ENCODE measurements at regions not wholly inside any gene's neighbourhood (a gene's known extent, or its start where the extent isn't known, plus 50 kb on each side); places are given as distances from the start of the nearest gene placed in this dataset.
A peak's percentile ranks its signal among the peaks of the same experiment; 100 is the strongest.

DNA sequence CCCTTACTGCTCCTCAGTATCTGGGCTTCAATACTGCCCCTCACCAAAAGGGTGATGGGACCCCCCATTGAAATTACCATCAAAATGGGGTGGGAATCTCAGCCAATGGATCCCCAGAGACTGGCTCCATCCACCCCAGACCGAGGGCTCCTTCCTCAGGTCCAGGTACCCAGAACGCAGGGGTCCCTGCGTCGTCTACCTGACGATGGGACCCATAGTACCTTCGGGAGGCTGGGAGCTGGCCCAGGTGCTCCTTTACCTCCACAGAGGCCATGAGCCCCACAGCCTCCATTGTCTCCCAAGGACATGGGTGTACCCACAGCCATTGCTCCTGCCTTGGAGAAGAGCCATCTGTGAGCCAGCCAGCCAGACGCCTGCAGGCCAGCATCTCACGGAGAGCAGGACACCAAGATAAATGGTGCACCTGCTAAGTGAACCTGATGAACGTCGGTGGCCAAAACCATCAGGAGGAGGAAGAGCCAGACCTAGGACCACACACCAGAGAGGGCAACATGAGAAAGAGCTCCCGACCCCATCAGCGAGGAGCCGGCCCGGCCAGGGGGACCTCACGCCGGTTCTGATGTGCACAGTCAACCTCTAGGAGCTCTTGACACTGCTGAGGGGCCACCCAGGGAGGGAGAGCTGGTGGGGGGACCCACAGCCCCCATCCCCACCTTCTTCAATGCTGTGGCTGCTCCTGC, 156.8 kb upstream of the SOX1 start:
- DNase-seq (ENCODE audit: low read depth, low spot score): no peak

DNA sequence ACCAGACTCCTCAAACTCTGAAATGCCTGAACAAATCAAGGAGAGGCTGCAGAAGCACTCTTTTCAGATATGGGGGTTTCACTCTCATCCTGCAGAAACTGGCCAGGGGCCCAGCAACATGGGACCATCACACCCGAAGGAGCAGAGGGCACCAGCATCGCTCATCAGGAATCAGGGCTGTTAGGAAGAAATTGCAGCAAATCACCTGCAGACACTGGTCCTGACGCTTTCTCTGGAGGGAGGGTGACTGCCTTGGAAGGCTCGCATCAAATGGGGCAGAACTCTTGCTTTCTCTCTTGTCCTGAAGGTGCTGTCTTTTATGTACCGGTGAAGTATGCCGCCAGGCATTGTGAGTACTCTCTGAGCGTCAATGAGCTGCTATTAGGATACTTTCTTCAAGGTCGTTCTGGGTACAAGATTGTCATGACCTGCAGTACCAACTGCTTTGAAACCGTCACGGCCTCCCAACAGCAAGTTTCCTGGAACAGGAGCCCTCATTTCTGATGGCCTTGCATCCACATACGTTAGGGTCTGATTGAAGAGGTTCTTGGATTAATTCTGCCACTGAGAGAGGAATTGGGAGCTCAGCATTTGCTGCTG, 155.7 kb upstream of the SOX1 start:
- no peak for DNase-seq (ENCODE audit: low read depth, low spot score)

DNA sequence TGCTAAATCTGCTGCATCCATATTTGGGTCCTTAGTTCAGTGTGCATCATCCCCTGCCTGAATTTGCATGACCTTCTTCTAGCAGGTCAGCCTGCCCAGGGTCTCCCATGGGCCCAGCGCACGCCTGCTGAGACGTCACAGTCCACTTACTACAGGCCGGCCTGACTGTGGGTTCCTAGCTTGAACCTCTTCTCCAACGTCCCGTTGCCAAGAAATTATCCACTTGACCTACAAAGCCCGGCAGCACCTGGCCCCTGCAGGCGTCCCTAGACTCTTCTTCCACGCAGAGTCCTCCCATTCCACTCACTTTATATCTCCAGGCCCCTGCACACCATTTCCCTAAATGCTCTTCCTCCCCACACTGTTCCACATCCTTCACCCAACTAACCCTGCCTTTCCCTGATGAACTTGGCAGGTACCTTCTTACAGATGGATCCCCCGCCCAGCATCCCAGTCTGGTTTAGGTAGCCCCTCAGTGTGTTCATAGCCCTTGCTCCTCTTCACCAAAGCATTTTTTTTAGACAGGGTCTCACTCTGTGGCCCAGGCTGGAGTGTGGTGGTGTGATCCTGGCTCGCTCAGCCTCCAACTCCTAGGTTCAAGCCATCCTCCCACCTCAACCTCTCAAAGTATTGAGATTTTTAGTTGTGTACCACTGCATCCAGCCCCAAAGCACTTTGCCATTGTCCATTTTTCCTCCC, 155.0 kb upstream of the SOX1 start:
- DNase-seq (ENCODE audit: low read depth, low spot score): no peak

DNA sequence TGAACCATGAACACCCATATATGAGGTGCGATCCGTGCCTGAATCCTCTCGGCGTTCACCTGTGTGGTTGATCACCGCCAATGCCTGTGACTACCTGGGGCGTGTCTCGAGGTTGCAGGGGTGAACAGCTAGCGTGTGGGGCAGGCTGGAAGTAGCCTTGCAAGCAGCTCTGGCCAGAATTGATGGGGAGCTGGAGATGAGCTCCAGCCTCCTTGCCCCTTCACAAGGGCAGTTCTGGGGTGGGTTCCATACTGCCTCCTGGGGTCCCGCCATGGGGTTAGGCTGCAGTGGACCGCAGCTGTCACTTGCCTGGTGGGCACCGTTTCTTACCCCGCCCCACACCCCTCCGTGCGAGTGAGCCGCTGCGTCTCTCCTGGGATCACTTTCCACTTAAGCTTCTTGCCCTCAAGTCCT, 154.5 kb upstream of the SOX1 start:
- DNase-seq (ENCODE audit: low read depth, low spot score): no peak

DNA sequence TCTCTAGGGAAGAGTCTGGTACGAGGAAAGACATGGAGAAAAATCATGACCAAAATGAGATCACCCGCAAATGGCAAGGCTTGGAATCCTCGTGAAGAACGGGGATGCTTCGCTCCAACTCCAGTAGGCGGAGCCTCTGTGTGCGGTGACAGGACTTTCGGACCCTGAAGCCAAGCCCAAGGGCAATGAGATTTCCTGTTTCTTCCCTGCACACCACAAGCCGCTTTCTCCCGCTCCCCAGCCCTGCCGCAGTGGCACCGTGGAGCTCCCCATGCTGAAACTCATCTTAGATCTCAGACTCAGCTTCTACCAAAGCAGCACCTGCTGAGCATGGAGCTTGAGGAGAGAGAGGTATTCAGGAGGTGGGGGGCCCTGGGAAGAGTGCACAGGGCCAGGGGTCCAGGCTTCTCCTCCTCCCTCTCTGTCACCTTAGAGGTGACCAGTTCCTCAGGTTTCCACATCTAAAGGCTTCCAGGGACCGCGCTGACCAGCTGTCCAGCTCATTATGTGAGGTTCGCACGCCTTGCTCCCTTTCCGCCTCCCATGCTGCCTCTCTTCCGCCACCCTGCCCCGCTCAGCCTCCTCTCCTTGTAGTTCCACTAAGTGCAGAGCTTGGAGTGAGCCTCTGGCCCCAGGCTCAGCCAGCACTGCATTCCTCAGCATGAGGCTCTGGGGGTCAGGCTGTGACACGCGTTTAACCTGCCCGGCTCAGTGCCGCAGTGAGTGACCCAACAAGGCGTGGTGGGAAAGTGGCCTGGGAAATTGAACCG, 153.8 kb upstream of the SOX1 start:
- peak; percentile 88 for DNase-seq (ENCODE audit: low read depth, low spot score)

DNA sequence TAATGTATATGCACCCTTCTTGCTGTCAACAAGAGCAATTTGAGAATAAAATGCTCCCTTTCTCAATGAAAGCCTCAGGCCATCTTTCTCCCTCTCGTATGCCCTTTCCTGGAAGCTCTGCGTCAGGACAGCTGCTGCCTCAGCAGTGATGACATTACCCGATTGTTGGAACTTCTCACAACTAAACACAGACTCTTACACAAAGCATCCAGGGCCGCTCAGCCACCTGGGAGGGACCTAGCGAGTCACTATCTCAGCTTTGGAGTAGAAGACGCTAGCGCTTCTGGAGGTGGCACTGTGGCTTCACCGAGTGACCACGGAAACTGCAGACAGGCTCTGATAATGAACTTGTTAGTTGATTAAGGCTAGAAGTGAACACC, 153.2 kb upstream of the SOX1 start:
- no peak for DNase-seq (ENCODE audit: low read depth, low spot score)

DNA sequence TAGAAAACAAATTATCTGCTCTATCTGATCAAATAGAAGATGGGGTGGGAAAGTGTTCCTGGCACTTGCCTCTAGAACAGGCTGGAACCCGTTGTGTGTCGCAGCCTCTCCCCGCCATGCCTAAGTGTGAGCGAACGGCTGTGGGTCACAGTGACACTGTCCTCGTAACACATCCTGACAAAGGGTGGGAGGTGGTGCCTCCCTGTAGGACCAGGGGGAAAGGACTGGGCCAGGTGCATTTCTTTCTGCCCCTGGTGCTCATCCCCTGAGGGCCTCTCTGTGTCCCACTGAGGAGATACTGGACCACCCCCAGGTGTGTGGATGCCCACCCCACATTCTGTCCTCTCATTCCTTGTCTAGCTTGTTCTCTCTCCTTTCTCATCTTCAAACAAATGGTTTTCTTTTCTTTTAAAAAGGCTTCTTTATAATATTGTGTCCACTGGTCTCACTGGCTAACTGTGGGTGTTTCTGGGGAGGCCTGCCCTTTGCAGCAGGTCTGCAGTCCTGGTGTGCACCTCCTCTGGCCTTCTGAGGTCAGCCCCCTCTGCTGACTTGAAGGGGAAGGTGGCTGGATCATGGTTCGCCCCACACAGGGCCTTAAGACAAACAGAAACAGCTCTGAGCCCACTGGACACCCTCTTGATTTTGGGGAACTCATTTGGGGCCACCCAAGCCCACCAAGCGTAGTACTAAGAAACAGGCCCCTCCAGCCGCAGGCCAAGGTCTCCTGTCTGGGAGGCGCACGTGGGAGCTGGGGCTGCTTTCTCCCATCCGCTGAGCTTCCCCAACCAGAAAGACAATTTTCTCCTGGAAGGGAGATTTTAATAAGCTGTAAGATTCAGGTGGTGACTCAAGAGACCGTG, 152.5 kb upstream of the SOX1 start:
- no peak for DNase-seq (ENCODE audit: low read depth, low spot score)

DNA sequence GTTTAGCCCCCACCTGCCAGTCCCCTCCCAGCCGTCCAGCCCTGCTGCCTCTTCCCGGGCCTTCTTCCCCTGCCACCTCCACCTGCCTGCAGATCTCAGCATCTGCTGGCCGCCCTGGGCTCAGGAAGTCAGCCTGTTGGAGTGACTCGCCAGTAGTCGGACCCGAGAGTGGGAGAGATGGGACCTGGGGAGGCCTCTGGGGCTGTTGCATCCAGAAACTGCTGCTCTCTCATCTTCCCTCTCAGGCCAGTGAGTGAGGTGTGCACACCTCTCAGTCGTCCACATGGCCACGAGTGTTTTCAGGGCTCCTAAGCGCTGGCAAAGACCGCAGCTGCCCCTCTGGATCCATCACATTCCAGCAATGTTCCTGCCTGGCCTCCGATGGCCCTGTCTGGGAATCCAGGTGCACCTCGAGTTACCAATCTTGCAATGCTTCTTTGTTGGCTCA, 151.8 kb upstream of the SOX1 start:
- no peak for DNase-seq (ENCODE audit: low read depth, low spot score)

DNA sequence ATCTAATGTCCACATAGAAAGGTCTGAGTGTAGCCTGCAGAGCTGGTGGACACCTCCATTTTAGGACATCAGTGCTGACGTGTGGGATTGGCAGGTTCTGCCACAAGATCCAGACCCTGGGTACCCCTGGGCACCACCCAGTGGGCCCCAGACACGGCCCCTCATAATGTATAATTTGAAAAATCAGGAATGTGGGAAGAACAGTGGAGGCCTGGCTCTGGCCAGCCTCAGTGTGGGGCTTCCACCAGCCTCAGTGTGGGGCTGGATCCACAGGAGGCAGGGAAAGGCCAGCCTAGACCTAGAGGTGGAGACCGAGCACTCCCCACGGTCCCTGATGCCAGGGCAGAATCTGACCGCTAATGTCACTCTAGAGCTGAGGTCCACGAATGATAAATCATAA, 150.7 kb upstream of the SOX1 start:
- no peak for DNase-seq (ENCODE audit: low read depth, low spot score)

DNA sequence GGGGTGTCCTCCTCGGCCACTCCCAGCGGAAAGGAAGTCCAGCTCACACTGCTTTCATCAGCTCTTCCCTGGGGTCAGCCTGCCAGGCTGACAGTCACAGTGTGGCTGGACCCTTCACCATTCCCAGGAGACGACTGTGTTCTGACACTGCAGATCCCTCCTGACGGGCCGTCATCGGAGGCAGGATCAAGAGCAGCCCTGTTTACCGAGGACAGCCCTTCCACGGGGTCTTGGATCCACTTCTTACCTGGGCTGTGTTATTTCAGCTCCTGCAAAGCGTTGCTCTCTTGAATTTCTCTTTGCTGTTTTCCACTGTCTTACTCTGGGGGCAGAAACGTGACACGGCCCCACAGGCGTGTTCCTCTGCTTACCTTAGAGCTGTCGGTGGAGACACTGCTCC, 149.9 kb upstream of the SOX1 start:
- no peak for DNase-seq (ENCODE audit: low read depth, low spot score)

DNA sequence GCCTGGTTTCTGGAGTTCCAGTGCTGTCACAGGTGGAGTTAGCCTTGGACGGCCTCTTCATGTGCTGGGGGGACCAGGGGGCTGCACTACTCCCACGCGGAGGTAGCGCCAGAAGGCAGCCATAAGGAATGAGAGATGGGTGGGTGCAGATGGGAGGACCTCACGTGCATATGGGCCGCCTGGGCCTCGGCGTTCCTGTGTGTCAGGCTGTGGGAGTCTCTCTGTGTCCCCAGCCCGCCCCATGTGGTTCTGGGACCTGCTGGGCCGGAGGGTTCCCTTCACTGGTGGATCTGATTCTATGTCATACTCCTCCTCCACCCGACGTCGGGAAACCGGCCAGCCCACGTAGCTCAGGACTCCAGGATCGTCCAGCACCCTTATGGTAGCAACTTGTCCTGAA, 149.0 kb upstream of the SOX1 start:
- DNase-seq (ENCODE audit: low read depth, low spot score): no peak

DNA sequence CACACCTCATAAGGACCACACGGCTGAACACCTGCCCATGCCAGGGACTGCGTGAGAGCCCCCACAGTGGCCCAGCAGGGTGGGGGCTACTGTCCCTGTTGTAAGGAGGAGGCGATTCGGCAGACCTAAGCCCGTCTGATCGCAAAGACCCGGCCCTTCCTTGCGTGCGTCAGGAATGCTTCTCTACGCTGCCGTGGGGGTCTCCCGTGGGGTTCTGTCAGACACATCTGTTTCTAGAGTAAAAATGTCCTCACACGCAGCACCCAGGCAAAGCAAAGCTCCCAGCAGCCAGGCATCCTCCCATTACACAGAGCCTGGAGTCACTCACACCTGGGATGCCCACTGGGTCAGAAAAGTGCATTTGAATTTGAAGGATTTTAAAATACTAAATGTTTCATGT, 147.7 kb upstream of the SOX1 start:
- no peak for DNase-seq (ENCODE audit: low read depth, low spot score)

DNA sequence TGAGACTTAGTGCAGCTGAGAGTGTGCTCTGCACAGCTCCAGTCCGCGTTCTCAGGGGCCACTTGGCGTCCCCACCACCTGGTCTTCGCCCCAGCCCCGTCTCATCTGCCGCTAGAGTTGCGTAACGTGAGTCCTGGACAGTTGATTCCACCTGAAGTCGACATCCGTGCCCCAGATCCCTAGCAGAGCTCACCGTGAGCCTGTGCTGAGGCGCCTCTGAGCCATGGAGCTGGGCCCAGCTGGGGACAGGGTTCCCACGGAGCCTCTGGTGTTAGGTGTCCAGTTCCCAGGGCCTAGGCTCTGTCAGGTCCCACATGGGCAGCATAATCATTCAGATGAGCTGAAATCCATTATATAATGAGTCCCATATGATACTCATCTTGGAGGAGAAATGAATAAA, 147.1 kb upstream of the SOX1 start:
- no peak for DNase-seq (ENCODE audit: low read depth, low spot score)

DNA sequence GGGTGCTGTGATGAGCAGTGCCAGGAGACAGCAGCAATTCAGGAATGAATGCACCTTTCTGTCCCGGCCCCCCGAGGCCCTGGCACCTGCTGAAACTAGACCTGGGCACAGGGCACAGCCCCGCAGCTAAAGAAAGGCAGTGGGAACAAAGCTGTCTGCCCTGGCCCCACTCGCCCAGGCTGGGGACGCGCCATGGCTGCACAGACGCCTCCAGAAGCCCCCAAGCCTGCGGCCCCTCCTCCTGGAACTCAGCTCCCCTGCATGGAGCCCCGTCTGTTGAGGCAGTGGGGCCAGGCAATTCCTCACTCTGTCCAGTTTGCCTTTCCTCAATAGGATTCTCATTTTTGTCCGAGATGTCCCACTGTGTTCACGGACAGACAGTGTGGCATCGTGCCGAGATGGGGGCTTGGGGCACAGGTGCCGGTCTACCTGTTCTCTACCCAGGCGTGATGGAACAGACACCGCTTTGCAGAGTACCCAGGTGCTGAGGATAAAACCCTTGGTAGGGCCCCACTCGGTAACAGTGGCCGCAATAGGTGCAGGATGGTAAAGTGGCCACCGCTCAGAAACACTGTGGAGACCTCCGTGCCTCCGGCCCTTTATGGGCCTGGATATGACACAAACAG, 146.5 kb upstream of the SOX1 start:
- no peak for DNase-seq (ENCODE audit: low read depth, low spot score)

DNA sequence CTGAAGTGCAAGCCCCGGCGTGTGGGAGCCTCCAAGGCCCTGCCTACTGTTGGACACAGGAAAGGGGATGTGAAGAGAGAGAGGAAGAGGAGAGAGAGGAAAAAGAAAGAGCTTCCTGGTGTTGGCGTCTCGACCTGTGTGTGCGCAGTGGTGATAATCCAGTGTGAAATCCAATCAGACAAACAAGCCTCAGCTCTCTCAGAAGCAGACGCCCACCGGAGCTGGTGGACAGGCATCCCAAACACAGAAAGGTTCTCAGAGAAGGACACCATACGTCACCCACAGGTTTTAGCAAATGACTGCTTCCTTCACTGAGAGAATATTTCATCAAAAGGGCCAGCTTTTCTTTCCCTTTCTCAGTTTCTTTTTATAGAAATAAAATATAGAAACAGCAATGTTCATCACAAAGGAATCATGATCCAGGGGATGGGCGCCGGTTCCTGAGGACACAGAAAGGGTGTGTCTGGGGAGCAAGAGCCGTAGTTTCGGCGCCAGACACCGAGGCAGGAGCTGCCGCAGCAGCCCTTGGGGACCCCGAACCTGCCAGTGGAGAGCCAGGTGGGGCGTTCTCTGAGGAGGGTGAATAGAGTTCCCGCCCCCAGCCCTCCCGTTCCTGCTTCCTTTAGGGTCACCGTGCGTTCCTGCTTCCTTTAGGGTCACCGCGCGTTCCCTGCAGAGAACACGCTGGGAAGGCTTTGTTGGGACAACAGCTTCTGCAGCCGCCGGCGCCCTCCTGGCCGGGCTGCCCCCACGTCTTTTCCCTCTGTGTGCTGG, 145.8 kb upstream of the SOX1 start:
- DNase-seq (ENCODE audit: low read depth, low spot score): no peak

DNA sequence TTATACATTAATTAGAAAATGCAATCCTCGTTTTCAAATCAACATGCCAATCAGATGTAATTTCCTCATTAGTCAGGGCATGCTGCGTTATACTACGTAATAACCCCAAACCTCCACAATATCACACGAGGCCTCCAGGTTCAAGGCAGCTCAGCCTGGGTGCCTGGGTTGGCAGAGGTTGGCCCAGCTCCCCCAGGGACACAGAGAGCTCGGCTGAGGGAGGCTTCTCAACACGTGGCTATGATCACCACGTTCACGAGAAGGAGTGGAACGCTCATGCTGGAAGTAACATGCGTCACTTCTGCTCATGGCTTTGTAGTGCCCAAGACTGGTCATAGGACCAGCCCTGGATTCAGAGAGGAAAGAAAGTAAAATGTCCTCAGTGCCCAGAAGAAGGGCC, 144.9 kb upstream of the SOX1 start:
- DNase-seq (ENCODE audit: low read depth, low spot score): no peak

DNA sequence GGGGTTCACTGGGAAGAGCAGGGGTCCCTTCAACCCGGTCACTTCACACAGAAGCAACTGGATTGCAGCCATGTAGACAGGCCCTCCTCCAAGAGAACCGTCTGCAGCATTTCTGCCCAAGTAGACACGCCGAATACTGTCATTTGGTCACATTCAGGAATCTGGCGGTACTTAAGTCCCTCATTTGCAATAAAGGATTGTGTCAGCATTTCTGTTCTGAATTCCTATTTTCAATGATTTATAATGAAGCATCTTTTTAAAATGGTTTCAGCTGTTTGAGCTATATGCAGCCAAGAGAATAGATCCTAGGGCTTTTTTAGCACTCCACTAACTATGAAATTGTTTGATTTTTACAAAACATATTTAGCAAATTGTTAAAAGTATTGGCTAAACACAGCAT, 143.5 kb upstream of the SOX1 start:
- no peak for DNase-seq (ENCODE audit: low read depth, low spot score)

DNA sequence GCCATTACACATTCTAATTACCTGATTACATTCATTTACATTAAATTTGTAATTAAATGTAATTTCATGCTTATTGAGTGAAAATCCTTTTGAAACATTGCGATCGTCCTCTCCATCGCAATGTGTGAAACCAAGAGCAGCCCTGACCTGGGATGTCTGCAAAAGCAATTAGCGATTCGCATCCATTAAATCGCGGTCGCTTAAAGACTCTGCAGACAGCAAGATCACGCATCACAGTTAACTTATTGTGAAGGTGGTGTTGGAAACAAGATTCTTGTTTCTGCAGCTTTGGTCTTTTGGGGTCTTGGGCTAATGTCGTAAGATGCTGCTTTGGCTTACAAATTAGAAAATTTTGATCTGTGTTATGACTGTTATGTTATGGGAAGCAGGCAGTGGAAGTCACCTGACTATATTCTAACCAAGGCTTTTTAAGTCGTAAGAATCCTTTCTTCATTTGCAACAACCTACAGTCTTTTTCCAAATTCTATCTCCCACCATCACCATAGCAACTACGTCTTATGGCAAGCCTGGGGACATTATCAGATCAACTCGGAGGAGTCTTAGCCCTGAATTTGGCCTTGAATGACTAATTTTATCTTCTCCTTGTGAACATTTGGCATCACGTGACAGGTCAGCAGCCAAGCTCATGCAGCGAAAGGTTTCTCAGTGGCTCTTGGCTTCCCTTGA, 142.8 kb upstream of the SOX1 start:
- no peak for DNase-seq (ENCODE audit: low read depth, low spot score)

DNA sequence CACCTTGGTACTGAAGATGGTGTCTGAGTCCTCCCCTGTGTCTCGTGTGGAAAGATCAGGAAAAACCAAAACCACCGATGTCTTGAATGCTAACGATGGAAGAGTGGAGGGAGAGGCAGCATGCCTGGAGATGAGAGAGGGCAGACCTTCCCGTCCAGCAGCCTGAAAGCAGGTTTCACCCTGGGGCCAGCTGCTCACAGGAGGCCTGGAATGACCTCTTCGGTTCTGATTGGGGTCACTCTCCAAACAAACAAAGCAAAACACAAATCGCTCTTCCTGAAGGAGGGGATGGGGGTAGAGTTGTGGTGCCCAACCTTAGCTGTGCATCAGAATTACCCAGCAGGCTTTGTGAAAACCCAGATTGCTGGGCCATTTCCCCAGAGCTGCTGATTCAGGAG, 142.3 kb upstream of the SOX1 start:
- no peak for DNase-seq (ENCODE audit: low read depth, low spot score)
